Middle frontal gyrus (tissue), 1 donor: ENCODE measurements at regions not wholly inside any gene's neighbourhood (a gene's known extent, or its start where the extent isn't known, plus 50 kb on each side); places are given as distances from the start of the nearest gene placed in this dataset.

Experiments
- DNase-seq: peaks from one replicate; pipeline ENCODE4 v3.0.0-alpha.2; 2015; ENCODE audit warnings: low spot score; ENCODE audit errors: extremely low spot score

DNA sequence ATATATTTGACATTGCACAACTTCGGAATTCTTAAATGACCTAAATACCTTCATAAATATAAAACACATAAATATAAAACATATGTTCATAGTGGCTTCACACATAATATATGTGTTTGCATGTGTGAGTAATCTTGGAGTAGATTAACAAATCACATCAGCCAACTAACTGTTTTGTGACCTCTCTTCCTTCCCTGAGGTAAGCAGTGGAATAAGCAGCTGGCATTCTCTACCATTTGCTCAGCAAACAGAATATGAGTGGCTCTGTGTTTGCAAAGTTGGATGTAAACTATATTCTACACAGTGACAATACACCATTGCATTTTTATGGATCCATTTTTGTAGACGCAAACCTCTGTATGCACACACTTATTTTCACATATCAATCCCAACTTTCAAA is 189.9 kb downstream of the ACER2 start:
- no peak for DNase-seq

DNA sequence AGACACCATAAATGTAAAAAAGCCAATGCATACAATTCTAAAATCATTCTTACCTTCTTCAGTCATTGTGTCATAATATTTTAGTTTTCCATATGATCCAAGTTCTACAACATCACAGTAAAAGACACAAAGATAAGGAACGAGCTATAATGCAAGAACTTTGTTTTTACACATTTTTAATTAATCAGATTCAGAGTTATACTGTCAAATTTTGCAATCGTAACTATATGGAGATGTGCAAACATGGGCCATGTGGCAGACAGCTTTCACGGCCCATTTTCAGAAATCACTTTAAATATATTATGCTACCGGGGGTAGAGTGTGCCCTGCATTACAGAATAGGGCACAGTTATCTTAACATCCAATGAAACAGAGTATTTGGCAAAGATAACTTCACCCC is 188.4 kb downstream of the ACER2 start:
- DNase-seq, result no peak

DNA sequence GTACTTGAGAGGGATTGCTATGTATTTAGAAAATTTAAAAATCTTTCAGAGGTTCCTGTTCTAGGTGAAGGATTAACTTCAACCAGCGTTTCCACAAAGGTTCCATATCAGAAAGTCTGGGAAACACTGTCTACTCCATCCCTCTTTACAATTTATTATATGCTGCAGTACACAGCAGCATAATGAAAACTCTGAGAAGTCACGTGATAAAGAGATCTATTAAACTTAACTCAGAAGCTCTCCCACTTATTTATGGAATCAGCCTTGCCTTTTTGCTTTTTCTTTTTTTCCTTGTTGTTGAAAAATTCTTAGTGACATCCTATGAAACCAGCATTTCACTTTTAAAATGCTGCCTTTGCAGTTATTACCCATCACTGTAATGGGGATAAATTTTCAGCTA is 186.2 kb downstream of the ACER2 start:
- no peak for DNase-seq

DNA sequence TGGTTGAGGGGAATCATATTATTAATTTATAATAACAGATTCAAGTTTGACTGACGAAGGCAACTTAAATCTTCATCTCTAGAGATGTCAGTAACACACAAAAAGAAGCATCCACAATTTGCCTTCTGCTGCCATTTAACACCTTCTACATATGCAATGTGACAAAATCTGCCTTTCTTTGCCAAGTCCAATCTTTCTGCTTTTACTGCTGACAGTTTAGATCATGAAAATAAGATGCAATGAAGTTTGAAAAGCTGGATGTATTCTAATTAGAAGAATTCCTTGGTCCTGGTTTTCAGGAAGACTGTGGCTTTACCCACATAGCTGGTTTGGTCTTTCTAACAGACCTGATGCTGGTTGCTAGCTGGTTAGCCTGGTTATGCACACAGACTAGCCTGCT is 178.9 kb downstream of the ACER2 start:
- no peak for DNase-seq

DNA sequence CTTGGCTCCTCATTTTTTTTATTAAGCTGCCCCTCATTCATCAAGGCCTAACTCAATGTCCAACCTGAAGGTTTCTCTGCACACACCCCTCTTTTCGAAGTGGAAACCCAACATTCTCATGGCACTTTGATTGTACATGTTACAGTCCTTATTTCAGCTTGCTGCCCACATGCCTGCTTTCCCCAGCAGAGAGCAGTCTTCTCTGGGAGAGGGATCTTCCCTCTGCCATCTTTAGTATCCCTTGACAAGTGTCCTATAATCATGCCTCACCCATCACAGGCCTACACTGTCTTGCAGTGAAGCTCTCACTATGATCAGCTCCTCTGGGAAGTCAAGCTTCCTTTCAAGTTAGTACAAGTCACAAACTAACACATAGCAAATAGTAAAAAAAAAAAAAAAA is 175.1 kb downstream of the ACER2 start:
- DNase-seq, result no peak

DNA sequence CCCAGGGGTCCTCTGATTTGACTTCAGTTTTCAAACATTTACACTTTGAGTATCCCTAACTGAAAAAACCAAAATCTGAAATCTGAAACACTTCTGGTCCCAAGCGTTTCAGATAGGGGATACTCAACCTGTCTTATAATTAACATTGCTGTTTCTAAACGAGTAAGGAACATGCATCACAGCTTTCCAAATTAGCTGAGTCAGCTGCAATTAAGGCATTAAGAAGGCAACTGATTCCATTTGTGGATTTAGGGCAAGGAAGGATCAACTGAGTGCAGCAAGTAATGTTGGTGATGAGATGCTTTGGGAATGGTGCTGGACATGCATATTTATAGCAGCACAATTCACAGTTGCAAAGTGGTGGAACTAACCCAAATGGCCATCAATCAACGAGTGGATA is 168.6 kb downstream of the ACER2 start:
- no peak for DNase-seq

DNA sequence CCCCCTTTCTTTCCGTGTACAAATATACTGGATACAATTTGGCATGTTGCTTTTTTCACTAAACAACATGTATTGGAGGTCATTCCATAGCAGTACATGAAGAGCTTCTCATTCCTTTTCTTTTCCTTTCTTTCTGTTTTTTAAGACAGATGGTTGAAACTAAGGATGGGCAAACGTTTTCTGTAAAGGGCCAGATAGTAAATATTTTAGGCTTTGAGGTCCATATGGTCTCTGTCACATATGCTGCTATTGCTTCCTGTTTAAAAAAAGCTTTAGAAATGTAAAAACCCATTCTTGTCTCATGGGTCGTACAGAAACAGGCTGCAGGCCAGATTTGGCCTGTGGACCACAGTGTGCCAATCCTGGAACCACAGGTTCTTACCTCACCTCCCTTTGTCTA is 160.1 kb downstream of the ACER2 start:
- no peak for DNase-seq

DNA sequence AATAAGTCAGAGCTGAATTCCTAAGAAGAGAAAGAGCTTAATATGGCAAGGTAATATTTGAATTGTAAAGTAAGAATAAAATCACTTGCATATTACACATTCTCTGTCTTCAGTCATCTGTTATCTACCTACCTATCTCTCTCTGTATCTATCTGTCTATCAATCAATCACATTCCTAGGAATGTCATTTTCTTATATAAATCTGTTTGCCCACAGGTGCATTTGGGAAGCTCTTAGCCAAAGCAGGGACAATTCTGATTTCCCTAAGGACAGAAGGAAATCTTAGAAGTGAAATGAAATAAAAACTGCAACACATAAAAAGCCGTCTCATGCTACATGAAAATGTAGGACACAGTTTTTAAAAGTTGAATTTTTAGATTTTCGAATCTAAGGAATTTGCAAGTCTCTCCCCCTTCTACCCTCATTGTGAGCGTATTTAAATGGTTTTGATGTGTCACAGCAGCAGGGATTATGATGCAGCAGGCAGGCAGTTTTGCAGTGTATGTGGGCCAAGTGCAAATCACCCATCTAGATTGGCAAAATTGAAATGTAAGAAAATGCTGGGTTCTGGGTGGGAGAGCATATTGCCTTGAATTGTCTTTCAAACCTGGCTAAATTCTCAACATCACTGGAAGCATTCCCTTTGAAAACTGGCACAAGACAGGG is 155.7 kb downstream of the ACER2 start:
- no peak for DNase-seq

DNA sequence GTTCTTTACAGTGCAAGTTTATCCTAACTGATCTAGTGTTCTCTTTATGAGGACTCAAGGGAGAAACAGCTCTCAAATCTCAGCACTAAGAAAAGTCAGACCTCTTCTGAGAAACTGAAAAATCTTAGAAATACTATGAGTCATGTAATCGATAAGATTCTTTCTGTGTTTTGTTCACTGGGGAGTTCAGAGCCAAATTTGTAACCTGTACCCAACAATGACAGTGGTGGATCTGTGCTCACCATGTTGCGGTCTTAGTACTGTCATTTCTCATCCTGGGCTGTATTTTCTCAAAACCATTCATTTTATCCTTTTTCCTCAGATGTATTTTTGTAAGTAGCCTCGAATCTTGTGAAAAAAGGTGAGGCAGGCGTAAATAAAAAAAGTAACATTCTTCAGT is 146.4 kb downstream of the ACER2 start:
- DNase-seq, result no peak

DNA sequence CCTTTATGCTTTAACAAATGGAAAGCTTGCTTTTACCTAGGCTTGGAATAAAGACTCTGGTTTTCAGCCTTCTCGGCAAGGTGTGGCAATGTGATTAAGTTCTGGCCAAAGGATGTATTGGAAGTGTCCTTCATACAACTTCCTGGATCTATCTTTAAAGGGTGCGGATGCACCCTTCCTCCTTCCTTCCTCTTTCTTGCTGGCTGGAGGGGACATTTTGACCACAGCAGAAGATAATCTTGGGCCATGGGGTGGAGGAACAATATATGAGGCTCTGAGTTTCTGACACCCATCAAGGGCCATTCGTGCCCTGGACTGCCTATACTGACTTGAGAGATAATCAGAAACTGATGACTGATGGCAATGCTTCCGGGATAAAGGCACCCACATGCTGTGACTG is 145.7 kb downstream of the ACER2 start:
- DNase-seq, result no peak

DNA sequence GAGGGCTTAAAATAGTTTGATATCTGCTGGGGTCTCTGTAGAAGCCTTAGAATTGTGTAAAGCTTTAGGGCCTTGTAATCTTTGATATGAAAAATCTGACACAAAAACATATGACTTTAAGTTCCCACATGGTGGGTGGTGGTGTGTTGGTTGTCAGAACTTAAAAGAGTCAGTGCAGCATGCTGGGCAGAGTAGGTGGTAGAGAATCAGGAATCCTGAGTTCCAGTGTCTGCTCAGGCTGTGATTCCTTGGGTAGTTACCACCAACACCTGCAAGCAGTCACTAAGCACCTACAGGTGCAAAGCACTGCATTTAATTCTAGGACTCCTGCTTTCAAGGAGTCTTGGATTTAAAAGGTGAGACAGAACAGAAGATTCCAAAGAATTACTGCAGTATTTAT is 144.6 kb downstream of the ACER2 start:
- no peak for DNase-seq

DNA sequence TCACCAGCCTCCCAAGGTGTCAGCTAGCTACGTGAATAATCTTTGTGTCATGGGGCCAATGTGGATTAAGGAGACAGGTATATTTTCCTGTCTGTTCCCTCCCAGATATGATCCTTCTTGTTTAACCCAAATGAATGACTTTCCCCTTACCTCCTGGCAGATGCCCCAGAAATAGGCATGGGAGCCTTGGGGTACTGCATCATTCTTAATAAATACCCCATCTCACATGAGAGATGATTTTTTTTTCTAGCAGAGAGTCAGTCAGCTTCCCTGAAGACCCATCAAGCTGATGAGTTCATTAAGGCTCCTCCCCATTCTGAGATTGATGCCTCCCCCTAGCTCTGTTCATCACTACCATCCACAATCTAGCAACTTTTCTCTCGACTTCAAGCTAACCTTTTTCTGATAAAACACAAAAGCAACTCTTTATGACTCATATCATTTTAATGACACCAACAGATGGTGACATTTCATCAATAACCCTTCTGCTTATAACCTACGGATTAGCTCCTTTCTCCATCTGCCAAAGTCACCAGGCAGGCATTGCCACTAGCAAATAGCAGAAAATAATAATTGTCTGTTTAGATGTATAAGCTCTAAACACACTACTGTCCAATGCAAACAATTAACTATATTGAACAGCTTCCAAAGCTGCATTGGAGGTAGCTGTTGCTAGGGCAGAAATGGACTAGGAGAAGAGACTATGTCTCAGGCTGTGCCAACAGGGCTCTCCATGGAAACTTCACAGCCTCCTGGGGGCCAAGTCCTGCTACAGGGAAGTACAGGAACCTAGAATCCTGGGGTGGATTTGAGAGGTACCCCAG is 143.7 kb downstream of the ACER2 start:
- no peak for DNase-seq

DNA sequence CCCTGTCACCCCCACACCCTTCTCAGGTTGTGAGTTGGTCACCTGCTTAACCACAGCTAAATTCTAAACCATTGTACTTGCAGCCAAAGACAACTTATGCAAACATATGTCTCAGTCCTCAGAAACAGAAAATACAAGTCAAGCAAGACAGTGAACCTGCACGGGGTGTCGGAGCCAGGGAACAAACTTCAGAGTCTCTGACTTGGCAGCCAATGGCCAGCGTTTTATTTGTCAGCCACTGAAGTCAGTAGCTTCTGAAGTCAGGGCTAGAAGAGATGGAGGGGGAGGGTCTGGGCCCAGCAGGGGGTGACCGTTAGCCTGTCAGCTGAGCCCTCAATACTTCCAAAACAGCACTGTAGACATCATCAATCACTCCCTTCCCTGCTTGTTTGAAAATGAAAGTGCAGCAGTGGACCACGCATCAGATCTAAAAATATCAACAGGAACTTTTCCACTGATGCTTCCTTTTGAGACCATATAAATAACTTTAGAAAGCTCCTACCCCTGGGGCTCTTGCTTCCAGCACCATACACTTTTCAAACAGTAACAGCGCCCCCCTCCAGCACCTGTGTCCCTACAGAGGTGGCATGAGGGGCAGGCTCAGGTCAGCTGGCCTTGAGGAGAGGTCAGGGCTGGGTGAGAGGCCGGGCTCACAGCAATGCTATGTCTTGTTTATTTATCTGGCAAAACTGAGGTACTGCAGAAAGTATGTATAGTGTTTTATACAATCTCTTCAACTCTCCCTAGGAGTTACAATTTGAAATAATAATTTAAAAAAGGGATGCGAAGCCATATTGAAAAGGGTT is 142.5 kb downstream of the ACER2 start:
- no peak for DNase-seq

DNA sequence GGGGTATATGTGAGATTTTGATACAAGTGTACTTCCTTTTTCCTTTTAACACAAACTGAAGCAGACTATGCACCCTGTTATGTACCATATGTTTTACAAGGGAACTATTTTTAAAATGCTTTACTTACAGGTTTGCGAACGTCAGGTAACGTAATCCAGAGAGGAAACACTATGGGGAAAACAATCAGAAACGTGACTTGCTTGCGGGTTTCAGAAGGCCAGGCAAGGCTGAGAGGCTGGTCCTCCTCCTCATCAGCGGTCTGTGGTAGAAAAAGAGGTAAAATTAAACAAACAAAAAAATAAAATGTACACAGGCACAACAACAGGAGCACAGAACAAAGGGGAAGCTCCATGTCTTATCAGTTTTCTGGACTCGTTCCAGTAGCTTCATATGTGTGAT is 141.2 kb downstream of the ACER2 start:
- DNase-seq, result no peak

DNA sequence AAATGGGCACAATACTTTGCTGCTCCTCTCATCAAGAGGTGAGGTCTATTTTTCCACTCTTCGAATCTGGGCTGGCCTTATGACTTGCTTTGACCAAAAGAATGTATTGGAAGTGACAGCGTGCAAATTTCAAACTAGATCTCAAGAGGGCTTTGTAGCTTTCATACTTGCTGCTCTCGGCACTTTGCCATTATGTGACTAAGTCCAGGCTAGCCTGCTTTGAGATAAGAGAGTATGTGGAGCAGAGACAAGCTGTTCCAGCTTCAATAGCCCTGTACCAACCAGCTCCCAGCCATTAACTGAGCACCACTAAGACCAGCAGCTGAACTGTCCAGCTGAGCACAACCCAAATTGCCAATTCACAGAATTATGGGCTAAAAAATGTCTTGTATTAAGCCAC is 124.6 kb downstream of the ACER2 start:
- no peak for DNase-seq

DNA sequence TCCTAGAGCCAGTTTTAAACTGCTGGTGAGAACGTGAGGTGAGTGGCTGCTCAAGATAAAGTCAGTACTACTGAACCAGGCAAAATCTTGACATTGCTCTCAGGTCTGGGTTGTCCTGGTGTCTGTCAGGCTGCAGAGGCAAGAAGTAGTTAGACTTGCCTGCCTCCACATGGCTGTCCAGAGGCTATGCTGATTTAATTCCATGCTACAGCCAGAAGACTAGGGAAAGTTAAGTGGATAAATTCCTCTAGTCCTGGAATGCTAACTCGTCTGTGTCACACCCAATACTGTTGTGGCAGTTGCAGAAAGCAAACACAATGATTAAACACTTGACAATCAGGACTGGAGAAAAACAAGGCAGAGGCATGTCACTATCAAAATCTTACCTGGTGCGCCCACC is 118.9 kb downstream of the ACER2 start:
- no peak for DNase-seq

DNA sequence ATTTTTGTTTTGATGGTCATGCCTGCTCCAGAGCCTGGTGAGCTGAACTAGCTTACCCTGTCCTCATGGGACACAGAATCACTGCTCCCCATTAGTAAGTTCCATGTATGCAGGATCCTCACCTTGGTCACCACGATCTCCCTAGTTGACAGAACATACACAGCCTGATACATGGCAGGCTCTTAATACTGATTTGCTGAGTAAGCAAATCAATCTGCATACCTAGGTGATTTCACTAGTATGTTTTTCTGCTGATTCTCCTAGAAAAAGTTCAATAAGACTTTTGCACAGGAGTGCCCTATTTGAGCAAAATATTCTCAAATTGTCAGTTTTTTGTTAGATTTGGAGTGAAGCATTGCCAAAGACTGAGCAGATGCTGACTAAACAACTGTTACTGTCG is 113.7 kb downstream of the ACER2 start:
- DNase-seq, result no peak

DNA sequence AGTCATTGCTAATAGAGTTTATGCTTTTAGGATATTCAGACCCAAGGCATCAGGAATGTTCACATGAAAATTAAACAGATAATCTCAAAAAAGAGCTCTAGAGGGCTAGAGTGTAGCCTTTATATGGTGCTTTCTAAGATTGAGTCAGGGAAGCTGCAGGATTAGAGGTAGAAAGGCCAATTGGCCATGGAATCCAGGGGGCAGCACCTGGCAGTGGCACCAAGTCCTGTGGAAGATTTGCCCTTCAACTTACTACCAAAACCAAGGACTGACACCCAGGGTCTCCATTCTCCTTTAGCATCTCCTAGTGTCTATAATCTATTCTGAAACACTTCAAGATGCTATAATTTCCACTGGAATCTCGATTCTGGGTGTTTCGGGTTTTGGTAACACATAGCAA is 112.4 kb downstream of the ACER2 start:
- DNase-seq, result no peak

DNA sequence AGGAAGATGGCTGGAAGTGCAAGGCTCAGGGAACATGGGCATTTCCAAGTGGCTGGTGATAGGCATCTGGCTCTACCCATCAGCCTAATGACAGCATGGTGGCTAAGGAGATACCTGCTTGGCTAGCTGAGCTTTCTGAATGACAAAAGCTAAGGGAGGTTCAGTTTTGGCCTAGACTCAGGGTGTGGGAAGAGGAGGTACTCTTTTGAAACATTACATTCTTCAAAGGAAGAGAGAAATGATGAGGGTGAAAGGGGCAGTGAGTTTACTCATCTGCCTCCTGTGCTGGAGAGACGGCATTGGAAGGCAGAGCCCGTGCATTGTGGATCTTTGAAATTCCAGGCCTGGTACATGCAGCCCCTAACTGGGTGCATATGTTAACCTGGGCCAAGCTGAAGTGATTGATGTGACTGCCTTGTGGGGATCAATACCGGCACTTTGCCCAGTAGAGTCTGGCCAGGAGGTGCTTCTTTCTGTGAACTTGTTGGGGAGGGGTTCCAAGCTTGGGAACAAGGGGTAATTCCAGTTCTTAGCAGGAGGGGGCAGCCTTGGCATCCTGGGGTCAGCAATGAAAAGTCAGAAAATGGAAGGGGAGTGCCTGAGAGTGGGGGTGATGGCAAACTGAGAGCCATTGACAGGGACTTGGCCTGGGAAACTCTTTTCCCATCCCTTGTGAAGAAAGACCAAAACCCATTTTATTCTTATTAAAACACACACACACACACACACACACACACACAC is 108.6 kb downstream of the ACER2 start:
- no peak for DNase-seq

DNA sequence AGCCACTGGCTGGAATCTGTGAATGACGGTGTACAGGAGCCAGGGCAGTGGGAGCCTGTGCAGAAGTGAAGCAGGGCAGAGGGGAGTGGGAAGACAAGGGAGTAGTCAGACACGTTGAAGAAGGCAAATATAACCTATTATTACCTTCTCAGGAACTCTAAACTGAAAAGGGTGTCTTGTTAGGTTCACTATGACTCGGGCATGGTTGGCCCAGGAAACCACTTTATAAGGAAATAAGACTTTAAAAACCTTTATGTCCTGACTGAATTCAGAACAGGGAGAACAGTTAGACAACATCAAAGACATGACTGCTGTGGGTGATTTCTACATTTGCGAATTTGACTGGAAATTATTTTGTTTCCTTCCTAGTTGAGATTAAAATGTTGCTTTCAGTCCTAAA is 107.5 kb downstream of the ACER2 start:
- DNase-seq, result no peak

DNA sequence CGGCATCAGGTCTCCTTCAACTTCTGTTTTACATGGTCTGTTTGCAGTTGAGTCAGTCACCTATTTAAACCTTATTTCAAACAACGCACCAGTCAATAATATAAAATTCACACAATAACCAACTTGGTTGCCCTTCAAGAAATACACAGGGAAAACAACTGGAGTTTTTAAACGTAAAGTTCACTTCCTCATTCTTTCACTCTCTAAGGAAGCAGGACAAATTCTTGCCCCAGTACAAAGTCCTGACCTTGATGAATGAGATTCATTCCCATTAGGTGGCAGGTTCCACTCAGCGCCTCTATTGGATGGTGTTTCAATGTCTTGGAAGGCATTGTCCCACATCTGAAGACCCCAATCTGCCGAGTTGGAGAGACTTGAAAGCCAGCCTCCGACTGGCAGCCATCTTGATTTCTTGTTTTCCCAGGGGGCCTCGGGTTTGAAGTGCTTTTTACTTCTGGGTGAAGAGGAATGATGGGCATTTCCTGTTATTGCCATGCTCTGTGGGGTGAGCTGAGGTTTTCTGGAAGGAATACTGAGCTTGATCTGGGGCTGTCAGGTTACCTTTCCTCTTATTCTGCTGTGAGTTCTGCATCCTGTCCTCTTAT is 105.0 kb downstream of the ACER2 start:
- DNase-seq, result no peak
